ENCODE measurements at regions not wholly inside any gene's neighbourhood (a gene's known extent, or its start where the extent isn't known, plus 50 kb on each side); places are given as distances from the start of the nearest gene placed in this dataset.

GRCh38 chr14:101101456-101102056, 198.0 kb upstream of the RTL1 start:
- Histone ChIP-seq H3K27me3 (ENCODE audit: control insufficient read depth in 2 of 2, insufficient read depth in 2 of 2, low read length in 2 of 2) (no peaks in the 10 kb centered on the region), H3K4me1 (ENCODE audit: control insufficient read depth, extremely low read depth, insufficient read depth, low read length) (peaks cover 29% of the 10 kb centered on the region), H3K9me3 (replicated peaks; ENCODE audit: control insufficient read depth, insufficient read depth, low read length) (no peaks in the 10 kb centered on the region), H3K4me3 (replicated peaks in 1 of 3; ENCODE audit: insufficient read depth in 1 of 3, low read depth in 1 of 3, low read length in 3 of 3) (no peak overlapping the region), H3K4me2 (ENCODE audit: insufficient read depth, low read length) (no peak overlapping the region), H3K27ac (ENCODE audit: insufficient read depth, low read depth, low read length) (no peak overlapping the region), H2AFZ (ENCODE audit: low read depth, low read length) (no peak overlapping the region), H3K36me3 (ENCODE audit: control insufficient read depth in 2 of 2, extremely low read depth in 1 of 2, insufficient read depth in 2 of 2, low read length in 2 of 2) (no peaks in the 10 kb centered on the region), H3K79me2 (ENCODE audit: control insufficient read depth, insufficient read depth, low read length) (no peaks in the 10 kb centered on the region), H3K9ac (replicated peaks; ENCODE audit: extremely low read depth, insufficient read depth, low read length) (no peak overlapping the region), H4K20me1 (replicated peaks; ENCODE audit: control insufficient read depth, extremely low read depth, insufficient read depth, low read length) (no peaks in the 10 kb centered on the region), H3K9me1 (replicated peaks; ENCODE audit: control insufficient read depth, extremely low read depth, insufficient read depth, low read length) (no peaks in the 10 kb centered on the region)
- dilution Hi-C loops (cut with MboI; ENCODE audit: extremely low pct_ligation_motif_present, low sequenced_read_pairs), result no loop called here
- no peak for FAIRE-seq
- DNase-seq (ENCODE audit: low read depth, low spot score), result no peak
- no TSS peak for BruUV-seq (replicated peaks)
- ChIA-PET CTCF (no interaction called here), POLR2A (no interaction called here)
- TF ChIP-seq GATA2 (IDR thresholded peaks at IDR 0.05; ENCODE audit: insufficient read depth, insufficient read length, low read depth, low read length) (no peak), CTCF (IDR thresholded peaks at IDR 0.05; ENCODE audit: extremely low read depth in 1 of 2, insufficient read depth in 1 of 2, low read depth in 1 of 2, low read length in 2 of 2) (no peak)
- intact Hi-C loops (cut with micrococcal nuclease), result no loop called here

- no TSS peak for BruUV-seq (replicated peaks)
- H3K27ac ChIP-seq (ENCODE audit: insufficient read depth, low read depth, low read length), result no peak overlapping the region
- ChIA-PET POLR2A (no interaction called here), CTCF (no interaction called here)
- intact Hi-C loops (cut with micrococcal nuclease) (no loop called here), dilution Hi-C loops (cut with MboI; ENCODE audit: extremely low pct_ligation_motif_present, low sequenced_read_pairs) (no loop called here)
- no peak overlapping the region for H3K4me2 ChIP-seq (ENCODE audit: insufficient read depth, low read length)
- H3K27me3 ChIP-seq (ENCODE audit: control insufficient read depth in 2 of 2, insufficient read depth in 2 of 2, low read length in 2 of 2), result no peaks in the 10 kb centered on the region
- no peaks in the 10 kb centered on the region for H3K79me2 ChIP-seq (ENCODE audit: control insufficient read depth, insufficient read depth, low read length)
- no peak overlapping the region for H3K9ac ChIP-seq (replicated peaks; ENCODE audit: extremely low read depth, insufficient read depth, low read length)
- no peaks in the 10 kb centered on the region for H3K9me3 ChIP-seq (replicated peaks; ENCODE audit: control insufficient read depth, insufficient read depth, low read length)
- H3K4me1 ChIP-seq (ENCODE audit: control insufficient read depth, extremely low read depth, insufficient read depth, low read length), result peaks cover 16% of the 10 kb centered on the region
- TF ChIP-seq MYC (IDR thresholded peaks at IDR 0.05; ENCODE audit: low read depth, low read length) (no peak), CTCF (IDR thresholded peaks at IDR 0.05; ENCODE audit: extremely low read depth in 1 of 2, insufficient read depth in 1 of 2, low read depth in 1 of 2, low read length in 2 of 2) (no peak), GATA2 (IDR thresholded peaks at IDR 0.05; ENCODE audit: insufficient read depth, insufficient read length, low read depth, low read length) (no peak), FOS (IDR thresholded peaks at IDR 0.05; ENCODE audit: borderline replicate concordance, insufficient read depth, low read length) (no peak), EZH2 (IDR thresholded peaks at IDR 0.05; ENCODE audit: borderline replicate concordance, low read depth, low read length, severe bottlenecking) (no peak), POLR2A (IDR thresholded peaks at IDR 0.05; ENCODE audit: low read depth, low read length) (no peak)
- FAIRE-seq (no peak), DNase-seq (ENCODE audit: low read depth, low spot score) (no peak)
- H2AFZ ChIP-seq (ENCODE audit: low read depth, low read length), result no peak overlapping the region
- H3K9me1 ChIP-seq (replicated peaks; ENCODE audit: control insufficient read depth, extremely low read depth, insufficient read depth, low read length), result no peaks in the 10 kb centered on the region
- no peaks in the 10 kb centered on the region for H3K36me3 ChIP-seq (ENCODE audit: control insufficient read depth in 2 of 2, extremely low read depth in 1 of 2, insufficient read depth in 2 of 2, low read length in 2 of 2)
- H3K4me3 ChIP-seq (replicated peaks in 1 of 3; ENCODE audit: insufficient read depth in 1 of 3, low read depth in 1 of 3, low read length in 3 of 3), result no peak overlapping the region
- no peaks in the 10 kb centered on the region for H4K20me1 ChIP-seq (replicated peaks; ENCODE audit: control insufficient read depth, extremely low read depth, insufficient read depth, low read length)
Measured at GRCh38 chr14:101102875-101103274, 199.4 kb upstream of the RTL1 start.

Measured in endothelial cell of umbilical vein (primary cell).